ENCODE measurements at regions not wholly inside any gene's neighbourhood (a gene's known extent, or its start where the extent isn't known, plus 50 kb on each side); places are given as distances from the start of the nearest gene placed in this dataset.

DNA sequence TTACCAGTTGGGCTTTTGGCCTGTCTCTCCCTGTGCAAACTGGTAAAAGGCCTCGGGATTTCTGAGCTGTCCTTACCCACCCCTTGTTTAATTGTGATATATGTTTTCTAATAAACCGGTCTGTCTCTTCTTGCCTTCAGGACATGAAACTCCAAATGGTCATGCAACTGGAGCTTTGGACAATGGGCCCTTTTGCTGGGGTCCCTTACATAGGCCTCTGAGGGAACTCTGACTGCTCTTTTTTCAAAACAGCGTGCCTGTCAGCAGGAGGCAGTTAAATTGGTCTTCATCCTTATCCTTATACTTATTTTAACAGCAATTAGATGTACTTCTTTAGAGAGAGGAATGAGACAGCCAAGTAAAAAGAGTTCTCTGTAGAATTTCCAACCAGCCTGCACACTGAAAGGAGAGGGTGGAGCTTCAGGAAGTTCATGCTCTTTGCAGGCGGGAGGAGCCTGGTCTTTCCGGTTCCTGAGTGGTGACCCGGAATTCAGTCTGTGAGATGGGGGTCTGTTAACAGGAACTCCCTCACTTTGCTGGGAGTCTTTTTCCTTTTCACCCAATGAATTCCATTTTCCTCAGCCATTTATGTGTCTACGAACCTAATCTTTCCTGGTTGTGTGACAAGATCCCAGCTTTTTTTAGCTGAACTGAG, 299.6 kb upstream of the GJE1 start:
- CTCF ChIA-PET = no interaction called here
- no TSS peak for BruUV-seq (replicated peaks)

DNA sequence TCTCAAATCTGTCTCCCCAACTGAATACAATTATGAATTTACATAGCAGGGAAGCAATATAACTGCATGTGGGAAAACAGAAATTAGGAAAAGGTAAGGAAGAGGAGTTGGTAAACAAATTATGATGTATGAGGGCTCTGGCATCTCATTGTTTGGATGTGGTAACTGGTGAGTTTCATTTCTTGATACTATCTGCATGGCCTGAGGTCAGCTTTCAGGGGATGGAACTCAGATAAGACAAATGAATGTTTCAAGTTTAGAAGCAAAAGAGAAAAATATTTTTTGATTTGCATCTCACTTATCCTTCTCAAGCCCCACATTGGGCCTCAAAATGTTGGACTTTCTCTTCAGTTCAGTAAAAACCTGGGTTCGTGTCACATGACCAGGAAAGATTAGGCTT, 302.2 kb upstream of the GJE1 start:
- Histone ChIP-seq H3K27ac (ENCODE audit: low read depth, low read length, poor library complexity, severe bottlenecking) (no peak overlapping the region), H3K4me3 (ENCODE audit: low read depth, low read length, poor library complexity, severe bottlenecking) (no peak overlapping the region), H3K27me3 (replicated peaks; ENCODE audit: insufficient read depth, low read depth, low read length, poor library complexity) (no peaks in the 10 kb centered on the region), H3K36me3 (ENCODE audit: insufficient read depth, low read length, poor library complexity, severe bottlenecking) (no peaks in the 10 kb centered on the region), H3K4me1 (ENCODE audit: insufficient read depth, low read length, poor library complexity, severe bottlenecking) (no peaks in the 10 kb centered on the region), H3K9me3 (ENCODE audit: low read depth, low read length, poor library complexity, severe bottlenecking) (no peaks in the 10 kb centered on the region)
- BruUV-seq (replicated peaks) = no TSS peak
- ChIA-PET CTCF (no interaction called here), POLR2A (ENCODE audit: low non-redundant PET) (no interaction called here)
- TF ChIP-seq, protein P1, sequence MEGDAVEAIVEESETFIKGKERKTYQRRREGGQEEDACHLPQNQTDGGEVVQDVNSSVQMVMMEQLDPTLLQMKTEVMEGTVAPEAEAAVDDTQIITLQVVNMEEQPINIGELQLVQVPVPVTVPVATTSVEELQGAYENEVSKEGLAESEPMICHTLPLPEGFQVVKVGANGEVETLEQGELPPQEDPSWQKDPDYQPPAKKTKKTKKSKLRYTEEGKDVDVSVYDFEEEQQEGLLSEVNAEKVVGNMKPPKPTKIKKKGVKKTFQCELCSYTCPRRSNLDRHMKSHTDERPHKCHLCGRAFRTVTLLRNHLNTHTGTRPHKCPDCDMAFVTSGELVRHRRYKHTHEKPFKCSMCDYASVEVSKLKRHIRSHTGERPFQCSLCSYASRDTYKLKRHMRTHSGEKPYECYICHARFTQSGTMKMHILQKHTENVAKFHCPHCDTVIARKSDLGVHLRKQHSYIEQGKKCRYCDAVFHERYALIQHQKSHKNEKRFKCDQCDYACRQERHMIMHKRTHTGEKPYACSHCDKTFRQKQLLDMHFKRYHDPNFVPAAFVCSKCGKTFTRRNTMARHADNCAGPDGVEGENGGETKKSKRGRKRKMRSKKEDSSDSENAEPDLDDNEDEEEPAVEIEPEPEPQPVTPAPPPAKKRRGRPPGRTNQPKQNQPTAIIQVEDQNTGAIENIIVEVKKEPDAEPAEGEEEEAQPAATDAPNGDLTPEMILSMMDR (conservative IDR thresholded peaks at IDR 0.05; ENCODE audit: low read depth, low read length) = no peak
- TF ChIP-seq EZH2 (IDR thresholded peaks at IDR 0.05; ENCODE audit: borderline replicate concordance, low read depth, low read length, poor library complexity, severe bottlenecking) = no peak
- DNase-seq (ENCODE audit: low spot score) = no peak
- intact Hi-C loops (cut with micrococcal nuclease; ENCODE audit: unreplicated experiment) = no loop called here

More for the DNA sequence above, 299.6 kb upstream of the GJE1 start:
- Histone ChIP-seq H3K27ac (ENCODE audit: low read depth, low read length, poor library complexity, severe bottlenecking) (no peak overlapping the region), H3K27me3 (replicated peaks; ENCODE audit: insufficient read depth, low read depth, low read length, poor library complexity) (no peaks in the 10 kb centered on the region), H3K36me3 (ENCODE audit: insufficient read depth, low read length, poor library complexity, severe bottlenecking) (no peaks in the 10 kb centered on the region), H3K4me1 (ENCODE audit: insufficient read depth, low read length, poor library complexity, severe bottlenecking) (no peaks in the 10 kb centered on the region), H3K4me3 (ENCODE audit: low read depth, low read length, poor library complexity, severe bottlenecking) (no peak overlapping the region), H3K9me3 (ENCODE audit: low read depth, low read length, poor library complexity, severe bottlenecking) (no peaks in the 10 kb centered on the region)
- no peak for TF ChIP-seq EZH2 (IDR thresholded peaks at IDR 0.05; ENCODE audit: borderline replicate concordance, low read depth, low read length, poor library complexity, severe bottlenecking)
- TF ChIP-seq, protein P1 (conservative IDR thresholded peaks at IDR 0.05; ENCODE audit: low read depth, low read length) = no peak
- intact Hi-C loops (cut with micrococcal nuclease; ENCODE audit: unreplicated experiment) = no loop called here
- DNase-seq (ENCODE audit: low spot score) = no peak
- POLR2A ChIA-PET (ENCODE audit: low non-redundant PET) = no interaction called here

DNA sequence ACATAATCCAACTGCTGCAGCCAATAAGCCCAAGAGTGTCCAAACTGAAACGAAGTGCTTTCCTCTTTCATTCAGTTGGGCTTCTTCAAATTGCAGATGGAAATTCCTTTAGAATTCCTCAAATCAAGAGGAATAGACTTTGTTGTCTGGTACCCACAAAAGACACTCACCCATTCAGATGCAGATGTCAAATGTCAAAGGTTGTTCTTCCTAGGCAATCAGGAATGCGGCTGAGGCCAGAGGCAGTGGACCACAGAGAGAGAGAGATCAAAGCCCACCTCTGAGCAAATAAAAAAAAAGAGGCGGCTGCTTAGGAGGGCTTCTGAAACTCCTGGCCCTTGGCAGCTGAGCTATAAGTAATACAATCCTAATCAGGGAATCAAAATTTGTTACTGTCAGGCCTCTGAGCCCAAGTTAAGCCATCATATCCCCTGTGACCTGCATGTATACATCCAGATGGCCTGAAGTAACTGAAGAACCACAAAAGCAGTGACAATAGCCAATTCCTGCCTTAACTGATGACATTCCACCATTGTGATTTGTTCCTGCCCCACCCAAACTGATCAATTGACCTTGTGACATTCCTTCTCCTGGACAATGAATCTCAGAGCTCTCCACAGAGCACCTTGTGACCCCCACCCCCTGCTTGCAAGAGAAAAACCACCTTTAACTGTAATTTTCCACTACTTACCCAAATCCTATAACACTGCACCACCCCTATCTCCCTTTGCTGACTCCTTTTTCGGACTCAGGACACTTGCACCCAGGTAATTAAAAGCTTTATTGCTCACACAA, 303.0 kb upstream of the GJE1 start:
- H3K27ac ChIP-seq (ENCODE audit: low read depth, low read length, poor library complexity, severe bottlenecking) = no peak overlapping the region
- ChIA-PET CTCF (no interaction called here), POLR2A (ENCODE audit: low non-redundant PET) (no interaction called here)
- no peak for DNase-seq (ENCODE audit: low spot score)
- BruUV-seq (replicated peaks) = no TSS peak
- no peaks in the 10 kb centered on the region for H3K9me3 ChIP-seq (ENCODE audit: low read depth, low read length, poor library complexity, severe bottlenecking)
- no peak overlapping the region for H3K4me3 ChIP-seq (ENCODE audit: low read depth, low read length, poor library complexity, severe bottlenecking)
- intact Hi-C loops (cut with micrococcal nuclease; ENCODE audit: unreplicated experiment) = no loop called here
- no peaks in the 10 kb centered on the region for H3K36me3 ChIP-seq (ENCODE audit: insufficient read depth, low read length, poor library complexity, severe bottlenecking)
- TF ChIP-seq, protein P1 (conservative IDR thresholded peaks at IDR 0.05; ENCODE audit: low read depth, low read length) = no peak
- TF ChIP-seq EZH2 (IDR thresholded peaks at IDR 0.05; ENCODE audit: borderline replicate concordance, low read depth, low read length, poor library complexity, severe bottlenecking) = no peak
- H3K27me3 ChIP-seq (replicated peaks; ENCODE audit: insufficient read depth, low read depth, low read length, poor library complexity) = no peaks in the 10 kb centered on the region
- no peaks in the 10 kb centered on the region for H3K4me1 ChIP-seq (ENCODE audit: insufficient read depth, low read length, poor library complexity, severe bottlenecking)

All from A673 (cell line).